GM12864 (cell line): ENCODE measurements at regions not wholly inside any gene's neighbourhood (a gene's known extent, or its start where the extent isn't known, plus 50 kb on each side); places are given as distances from the start of the nearest gene placed in this dataset.

Experiments
- DNase-seq: peaks from one replicate; pipeline ENCODE4 v3.0.0-alpha.2; 2011; ENCODE audit warnings: low read depth
- H3K4me3 ChIP-seq: 2 replicates; pipeline ENCODE4 v1.5.1; 2011; ENCODE audit warnings: mild to moderate bottlenecking, low read depth, low read length, control low read depth
- CTCF ChIP-seq: IDR thresholded peaks from 2 replicates; pipeline ENCODE4 v1.5.1; 2011; ENCODE audit warnings: low read depth, mild to moderate bottlenecking, moderate library complexity, low read length, control low read depth, inconsistent platforms; ENCODE audit errors: missing control alignments

GRCh38 chr5:145104106-145104505 lies 731.0 kb downstream of the PRELID2 start:
- H3K4me3 ChIP-seq, result no peak overlapping the region
- TF ChIP-seq CTCF, result no peak
- DNase-seq, result no peak

GRCh38 chr5:145101246-145101645 lies 733.9 kb downstream of the PRELID2 start:
- no peak for DNase-seq
- no peak overlapping the region for H3K4me3 ChIP-seq
- peak; percentile 53 for TF ChIP-seq CTCF

GRCh38 chr5:145090115-145090514 lies 745.0 kb downstream of the PRELID2 start:
- DNase-seq, result no peak
- no peak for TF ChIP-seq CTCF
- H3K4me3 ChIP-seq, result no peak overlapping the region

- H3K4me3 ChIP-seq, result no peak overlapping the region
- no peak for DNase-seq
- TF ChIP-seq CTCF, result no peak
These were observed 750.3 kb downstream of the PRELID2 start for GRCh38 chr5:145084834-145085233.

GRCh38 chr5:145077028-145077427 lies 758.1 kb downstream of the PRELID2 start:
- no peak for DNase-seq
- no peak for TF ChIP-seq CTCF
- no peak overlapping the region for H3K4me3 ChIP-seq

GRCh38 chr5:145076040-145076439 lies 759.1 kb downstream of the PRELID2 start:
- H3K4me3 ChIP-seq, result no peak overlapping the region
- DNase-seq, result no peak
- no peak for TF ChIP-seq CTCF

- no peak for TF ChIP-seq CTCF
- H3K4me3 ChIP-seq, result no peak overlapping the region
- DNase-seq, result no peak
These were observed 762.3 kb downstream of the PRELID2 start for GRCh38 chr5:145072889-145073288.
